Memory B cell (primary cell): ENCODE measurements at regions not wholly inside any gene's neighbourhood (a gene's known extent, or its start where the extent isn't known, plus 50 kb on each side); places are given as distances from the start of the nearest gene placed in this dataset.
"Not testable (repeated sequence)": the region's sequence is repeated elsewhere in the genome, so short reads cannot be mapped to it uniquely, and the experiment has no call there.

Experiments used
- ATAC-seq: fragments of 150-1000 bp; cut with Tn5 transposase; 2 replicates; pipeline ENCODE4 v1.10.0; 2021; ENCODE audit warnings: low read depth, mild to moderate bottlenecking, moderate library complexity
- DNase-seq, 2 donors: peaks; one replicate each; pipeline ENCODE4 v3.0.0; 2022; ENCODE audit warnings: low spot score in 2 of 2
- H3K27ac Mint-ChIP-seq: one replicate; pipeline ENCODE4 v1.8.0; 2022; ENCODE audit warnings: mild to moderate bottlenecking, moderate library complexity, mixed read lengths
- H3K27me3 Mint-ChIP-seq: one replicate; pipeline ENCODE4 v1.8.0; 2022; ENCODE audit warnings: mixed read lengths
- H3K36me3 Mint-ChIP-seq: one replicate; pipeline ENCODE4 v1.8.0; 2022; ENCODE audit warnings: mild to moderate bottlenecking, mixed read lengths
- H3K4me1 Mint-ChIP-seq: one replicate; pipeline ENCODE4 v1.8.0; 2022; ENCODE audit warnings: mixed read lengths
- H3K4me3 Mint-ChIP-seq: one replicate; pipeline ENCODE4 v1.8.0; 2022; ENCODE audit warnings: mild to moderate bottlenecking, moderate library complexity, mixed read lengths
- H3K9me3 Mint-ChIP-seq: one replicate; pipeline ENCODE4 v1.8.0; 2022; ENCODE audit warnings: mixed read lengths

DNA sequence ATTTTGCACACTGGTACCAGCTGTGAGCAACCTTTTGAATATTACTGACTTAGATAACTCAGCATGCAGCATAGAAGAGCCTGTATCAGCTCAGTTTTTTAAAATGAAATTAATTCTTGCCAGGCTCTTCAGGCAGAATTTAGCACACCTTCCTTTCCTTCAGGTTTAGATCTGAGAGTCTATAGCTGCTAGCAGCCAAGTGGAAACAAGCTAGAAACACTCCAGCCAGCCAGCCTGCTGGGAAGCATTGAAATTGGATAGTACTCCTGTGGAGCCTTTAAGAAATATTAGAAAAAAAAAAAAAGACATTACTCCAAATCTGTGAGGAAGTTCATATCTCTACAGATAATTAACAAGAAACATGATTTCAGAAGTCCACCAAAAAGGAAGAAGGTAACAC is 812.2 kb downstream of the DTWD2 start:
- Mint-ChIP-seq H3K27ac (no peak overlapping the region), H3K4me1 (no peaks in the 10 kb centered on the region), H3K36me3 (no peaks in the 10 kb centered on the region), H3K27me3 (no peaks in the 10 kb centered on the region), H3K9me3 (peaks cover 4% of the 10 kb centered on the region), H3K4me3 (no peak overlapping the region)
- ATAC-seq, result no peak
- no peak for DNase-seq

DNA sequence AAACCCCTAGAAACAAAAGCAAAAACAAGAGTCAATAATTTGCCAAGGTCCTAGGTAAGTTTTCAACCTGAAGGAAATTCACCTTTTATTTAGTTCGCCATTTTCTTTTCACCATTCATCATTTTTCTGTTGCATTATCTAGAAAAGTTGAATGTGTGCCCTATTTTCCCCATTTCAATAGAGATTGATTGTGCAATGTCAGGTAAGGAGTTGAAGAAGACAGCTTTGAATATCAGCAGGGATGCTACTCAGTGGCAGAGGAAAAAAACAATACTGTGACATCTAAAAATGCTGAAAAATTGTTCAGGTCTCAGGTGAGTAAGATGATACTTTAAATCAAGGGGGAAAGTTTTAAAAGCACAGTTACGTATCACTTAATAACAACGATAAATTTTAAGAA is 813.7 kb downstream of the DTWD2 start:
- no peaks in the 10 kb centered on the region for H3K36me3 Mint-ChIP-seq
- H3K9me3 Mint-ChIP-seq, result peaks cover 4% of the 10 kb centered on the region
- DNase-seq (no peak), ATAC-seq (no peak)
- no peaks in the 10 kb centered on the region for H3K4me1 Mint-ChIP-seq
- H3K27ac Mint-ChIP-seq, result no peak overlapping the region
- no peaks in the 10 kb centered on the region for H3K27me3 Mint-ChIP-seq
- H3K4me3 Mint-ChIP-seq, result no peak overlapping the region

DNA sequence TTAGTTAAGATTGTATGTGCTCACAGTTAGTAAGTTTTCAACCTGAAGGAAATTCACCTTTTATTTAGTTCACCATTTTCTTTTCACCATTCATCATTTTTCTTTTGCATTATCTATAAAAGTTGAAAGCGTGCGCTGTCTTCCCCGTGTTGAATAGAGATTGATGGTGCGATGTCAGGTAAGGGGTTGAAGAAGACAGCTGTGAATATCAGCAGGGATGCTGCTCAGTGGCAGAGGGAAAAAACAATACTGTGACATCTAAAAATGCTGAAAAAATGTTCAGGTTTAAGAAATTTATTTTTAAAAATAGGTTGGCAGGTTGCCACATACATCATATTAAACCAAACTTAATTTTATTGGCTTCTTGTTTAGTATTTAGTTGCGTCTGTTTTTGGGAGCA is 815.0 kb downstream of the DTWD2 start:
- DNase-seq (no peak), ATAC-seq (no peak)
- no peaks in the 10 kb centered on the region for H3K36me3 Mint-ChIP-seq
- peaks cover 4% of the 10 kb centered on the region for H3K9me3 Mint-ChIP-seq
- H3K27me3 Mint-ChIP-seq, result no peaks in the 10 kb centered on the region
- no peak overlapping the region for H3K27ac Mint-ChIP-seq
- no peak overlapping the region for H3K4me3 Mint-ChIP-seq
- no peaks in the 10 kb centered on the region for H3K4me1 Mint-ChIP-seq

DNA sequence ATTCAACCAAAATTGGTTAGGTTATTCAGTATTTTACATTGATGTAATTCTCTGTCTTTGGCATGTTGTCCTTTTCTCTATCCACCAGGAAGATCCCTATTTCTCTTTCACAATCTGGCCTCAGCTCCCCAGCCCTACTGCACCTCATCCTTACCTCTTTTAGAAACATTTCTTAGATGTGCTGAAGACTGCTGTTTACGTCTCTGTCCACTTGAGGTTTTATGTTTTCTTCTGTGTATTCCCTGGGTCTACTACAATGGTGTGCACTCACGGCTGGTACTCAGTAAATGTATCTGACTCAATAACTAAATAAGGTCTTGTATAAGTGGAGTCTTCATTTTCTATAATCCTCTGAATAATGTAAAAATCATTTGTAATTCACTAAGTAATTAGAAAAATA is 822.7 kb downstream of the DTWD2 start:
- Mint-ChIP-seq H3K36me3 (no peaks in the 10 kb centered on the region), H3K27me3 (no peaks in the 10 kb centered on the region), H3K4me3 (no peak overlapping the region), H3K9me3 (no peaks in the 10 kb centered on the region), H3K27ac (no peak overlapping the region), H3K4me1 (no peaks in the 10 kb centered on the region)
- no peak for DNase-seq
- no peak for ATAC-seq

DNA sequence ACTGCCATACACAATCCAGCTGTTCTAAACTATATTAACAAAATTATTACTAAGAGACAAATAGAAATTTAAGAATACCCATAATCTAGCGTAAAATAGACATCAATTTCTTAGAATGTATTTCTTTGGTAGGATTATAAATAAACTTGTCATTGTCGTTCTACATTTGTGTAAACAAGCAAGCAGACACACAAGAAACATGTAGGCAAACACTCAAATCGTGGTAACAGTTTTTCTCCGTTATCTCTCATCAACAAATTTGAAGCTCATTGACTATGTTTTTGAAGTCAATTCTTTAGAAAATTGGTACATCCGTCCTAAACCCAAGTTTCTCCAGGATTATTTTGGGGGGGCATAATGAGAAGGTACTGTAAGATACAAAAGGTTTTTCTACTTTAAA is 832.2 kb downstream of the DTWD2 start:
- Mint-ChIP-seq H3K9me3 (peaks cover 1% of the 10 kb centered on the region), H3K36me3 (no peaks in the 10 kb centered on the region), H3K27ac (no peak overlapping the region), H3K4me3 (no peak overlapping the region), H3K27me3 (no peaks in the 10 kb centered on the region), H3K4me1 (no peaks in the 10 kb centered on the region)
- ATAC-seq (no peak), DNase-seq (no peak)

DNA sequence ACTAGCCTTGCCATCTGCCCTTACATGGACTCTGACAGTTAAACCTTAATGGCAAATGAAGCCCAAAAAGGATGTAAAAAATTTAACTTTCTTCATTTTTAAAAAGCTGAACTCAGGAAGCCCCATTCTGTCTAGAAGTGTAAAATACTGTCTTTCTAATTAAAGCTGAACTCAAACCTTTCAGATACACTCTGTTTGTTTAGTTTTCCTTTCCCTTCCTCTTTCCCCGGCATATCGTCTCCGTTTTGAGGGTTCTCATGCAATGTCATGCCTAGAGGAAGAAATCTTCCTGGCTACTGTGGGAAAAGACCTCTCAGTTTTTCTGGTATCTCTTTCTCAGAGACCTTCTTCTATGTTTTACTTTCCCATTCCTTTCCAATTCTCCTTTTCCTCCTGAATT is 841.5 kb downstream of the DTWD2 start:
- Mint-ChIP-seq H3K4me1 (no peaks in the 10 kb centered on the region), H3K36me3 (no peaks in the 10 kb centered on the region), H3K4me3 (no peak overlapping the region), H3K27ac (no peak overlapping the region), H3K9me3 (peaks cover 2% of the 10 kb centered on the region), H3K27me3 (no peaks in the 10 kb centered on the region)
- ATAC-seq, result no peak
- DNase-seq, result no peak

DNA sequence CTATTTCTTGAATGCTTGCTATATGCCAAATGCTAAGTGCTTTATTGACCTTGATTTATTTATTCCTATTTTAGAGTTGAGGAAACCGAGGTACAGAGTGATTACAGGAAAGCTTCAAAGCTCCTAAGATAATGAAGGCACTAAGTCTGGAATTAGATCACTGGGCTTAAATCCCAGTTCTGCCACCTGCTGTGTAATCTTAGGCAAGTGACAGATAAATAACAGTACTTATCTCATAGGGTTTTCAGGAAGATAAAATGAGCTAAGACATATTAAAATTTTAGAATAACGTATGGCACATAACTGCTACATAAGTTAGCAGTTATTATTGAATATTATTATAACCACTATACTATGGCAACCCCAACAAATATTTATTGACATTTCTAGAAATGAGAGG is 843.8 kb downstream of the DTWD2 start:
- H3K9me3 Mint-ChIP-seq, result peaks cover 2% of the 10 kb centered on the region

DNA sequence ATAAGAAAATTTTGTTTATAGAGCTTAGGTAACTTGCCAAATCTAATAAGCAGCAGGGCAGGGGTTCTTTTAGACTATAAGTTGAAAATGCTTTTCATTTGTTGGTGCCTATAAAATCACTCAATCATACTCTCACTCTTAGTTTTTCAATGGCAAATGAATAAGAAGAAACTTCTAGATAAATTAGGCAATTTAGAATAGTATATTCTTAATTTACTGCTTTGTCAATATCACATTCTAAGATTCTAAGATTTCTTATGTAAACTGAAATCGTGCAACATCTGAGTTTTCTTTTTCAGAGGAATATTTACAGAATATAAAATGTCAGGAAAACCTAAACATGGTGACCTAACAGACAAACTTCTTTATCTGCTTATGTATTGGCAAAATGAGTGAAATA is 849.0 kb downstream of the DTWD2 start:
- Mint-ChIP-seq H3K4me1 (no peaks in the 10 kb centered on the region), H3K27ac (no peak overlapping the region), H3K36me3 (no peaks in the 10 kb centered on the region), H3K4me3 (no peak overlapping the region), H3K27me3 (no peaks in the 10 kb centered on the region), H3K9me3 (no peaks in the 10 kb centered on the region)
- ATAC-seq (no peak), DNase-seq (no peak)

More for the DNA sequence above, 843.8 kb downstream of the DTWD2 start:
- no peaks in the 10 kb centered on the region for H3K27me3 Mint-ChIP-seq
- H3K36me3 Mint-ChIP-seq, result no peaks in the 10 kb centered on the region
- H3K27ac Mint-ChIP-seq, result no peak overlapping the region
- H3K4me3 Mint-ChIP-seq, result no peak overlapping the region
- DNase-seq (no peak), ATAC-seq (no peak)
- no peaks in the 10 kb centered on the region for H3K4me1 Mint-ChIP-seq

DNA sequence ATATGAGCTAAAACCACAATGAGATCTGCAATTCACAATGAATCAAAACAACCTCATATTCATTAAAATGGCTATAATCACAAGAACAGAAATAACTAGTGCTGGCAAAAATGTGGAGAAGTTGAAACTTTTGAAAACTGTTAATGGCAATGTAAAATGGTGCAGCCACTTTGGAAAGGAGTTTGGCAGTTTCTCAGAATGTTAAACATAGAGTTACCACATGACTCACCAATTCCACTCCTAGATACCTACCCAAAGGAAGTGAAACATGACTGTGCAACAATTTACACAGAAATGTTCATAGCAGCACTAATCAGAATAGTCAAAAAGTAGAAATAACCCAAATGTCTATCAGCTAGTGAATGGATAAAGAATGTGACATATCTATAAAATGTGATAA is 862.2 kb downstream of the DTWD2 start:
- no peak for DNase-seq
- ATAC-seq, result no peak
- Mint-ChIP-seq H3K36me3 (no peaks in the 10 kb centered on the region), H3K9me3 (no peaks in the 10 kb centered on the region), H3K4me3 (no peak overlapping the region), H3K27me3 (no peaks in the 10 kb centered on the region), H3K4me1 (no peaks in the 10 kb centered on the region), H3K27ac (no peak overlapping the region)

DNA sequence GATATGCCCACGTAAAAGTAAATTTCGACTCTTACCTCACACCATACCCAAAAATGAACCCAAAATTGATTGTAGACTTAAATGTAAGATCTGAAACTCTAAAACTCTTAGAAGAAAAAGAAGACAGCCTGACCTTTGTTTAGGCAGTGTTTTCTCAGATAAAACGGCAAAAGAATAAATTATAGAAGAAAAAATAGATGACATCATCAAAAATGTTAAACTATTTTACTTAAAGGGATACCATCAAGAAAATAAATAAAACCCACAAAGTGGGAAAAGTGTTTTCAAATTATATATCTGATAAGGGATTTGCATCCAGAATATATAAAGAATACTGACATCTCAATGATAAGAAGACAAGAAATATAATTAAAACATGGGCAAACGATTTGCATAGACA is 862.7 kb downstream of the DTWD2 start:
- no peak for ATAC-seq
- no peak overlapping the region for H3K27ac Mint-ChIP-seq
- no peaks in the 10 kb centered on the region for H3K4me1 Mint-ChIP-seq
- no peak overlapping the region for H3K4me3 Mint-ChIP-seq
- H3K36me3 Mint-ChIP-seq, result no peaks in the 10 kb centered on the region
- DNase-seq, result no peak
- no peaks in the 10 kb centered on the region for H3K27me3 Mint-ChIP-seq
- no peaks in the 10 kb centered on the region for H3K9me3 Mint-ChIP-seq

DNA sequence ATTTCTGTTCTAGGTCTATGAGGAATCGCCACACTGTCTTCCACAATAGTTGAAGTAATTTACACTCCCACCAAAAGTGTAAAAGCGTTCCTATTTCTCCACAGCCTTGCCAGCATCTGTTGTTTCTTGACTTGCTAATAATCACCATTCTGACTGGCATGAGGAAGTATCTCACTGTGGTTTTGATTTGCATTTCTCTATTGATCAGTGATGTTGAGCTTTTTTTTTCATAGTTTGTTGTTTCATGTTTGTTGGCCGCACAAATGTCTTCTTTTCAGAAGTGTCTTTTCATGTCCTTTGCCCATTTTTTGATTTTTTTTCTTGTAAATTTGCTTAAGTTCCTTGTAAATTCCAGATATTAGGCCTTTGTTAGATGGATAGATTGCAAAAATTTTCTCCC is 867.1 kb downstream of the DTWD2 start:
- no peaks in the 10 kb centered on the region for H3K4me1 Mint-ChIP-seq
- no peak for DNase-seq
- H3K27me3 Mint-ChIP-seq, result no peaks in the 10 kb centered on the region
- H3K4me3 Mint-ChIP-seq, result no peak overlapping the region
- no peak overlapping the region for H3K27ac Mint-ChIP-seq
- no peak for ATAC-seq
- no peaks in the 10 kb centered on the region for H3K9me3 Mint-ChIP-seq
- no peaks in the 10 kb centered on the region for H3K36me3 Mint-ChIP-seq

DNA sequence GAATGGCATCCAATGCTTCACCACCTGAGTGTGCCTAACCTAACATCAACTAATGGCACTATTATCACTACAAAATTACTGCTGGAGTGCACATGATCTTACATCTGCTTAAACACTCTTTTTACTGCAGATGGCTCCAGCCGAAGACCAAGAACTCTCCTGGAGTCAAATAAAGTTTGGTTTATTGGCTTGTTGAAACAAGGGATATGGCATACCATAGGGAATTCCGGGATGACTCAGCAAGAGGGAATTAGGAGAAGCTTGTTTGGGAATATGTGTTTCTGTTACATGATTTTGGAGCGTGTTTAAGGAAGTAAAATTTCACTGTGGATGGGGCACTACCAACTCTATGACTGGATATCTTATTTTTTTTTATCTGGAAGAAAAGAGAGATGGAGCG is 872.6 kb downstream of the DTWD2 start:
- Mint-ChIP-seq H3K4me1 (no peaks in the 10 kb centered on the region), H3K4me3 (no peak overlapping the region), H3K36me3 (no peaks in the 10 kb centered on the region), H3K27me3 (no peaks in the 10 kb centered on the region), H3K27ac (no peak overlapping the region), H3K9me3 (peaks cover 2% of the 10 kb centered on the region)
- ATAC-seq (no peak), DNase-seq (no peak)

DNA sequence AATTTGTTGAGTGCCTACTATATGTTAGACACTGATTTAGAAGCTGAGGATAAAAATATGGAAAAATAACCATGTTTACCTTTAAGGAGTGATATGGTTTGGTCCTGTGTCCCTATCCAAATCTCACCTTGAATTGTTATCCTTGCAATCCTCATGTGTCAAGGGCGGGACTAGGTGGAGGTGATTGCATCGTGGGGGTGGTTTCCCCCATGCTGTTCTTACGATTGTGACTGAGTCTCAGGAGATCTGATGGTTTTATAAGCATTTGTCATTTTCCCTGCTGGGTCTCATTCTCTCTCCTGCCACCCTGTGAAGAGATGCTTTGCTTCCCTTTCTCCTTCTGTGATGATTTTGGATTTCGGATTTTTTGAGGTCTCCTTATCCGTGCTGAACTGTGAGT is 876.4 kb downstream of the DTWD2 start:
- Mint-ChIP-seq H3K36me3 (no peaks in the 10 kb centered on the region), H3K27me3 (no peaks in the 10 kb centered on the region), H3K27ac (no peak overlapping the region), H3K4me1 (no peaks in the 10 kb centered on the region), H3K9me3 (peaks cover 2% of the 10 kb centered on the region), H3K4me3 (no peak overlapping the region)
- ATAC-seq (no peak), DNase-seq (no peak)

DNA sequence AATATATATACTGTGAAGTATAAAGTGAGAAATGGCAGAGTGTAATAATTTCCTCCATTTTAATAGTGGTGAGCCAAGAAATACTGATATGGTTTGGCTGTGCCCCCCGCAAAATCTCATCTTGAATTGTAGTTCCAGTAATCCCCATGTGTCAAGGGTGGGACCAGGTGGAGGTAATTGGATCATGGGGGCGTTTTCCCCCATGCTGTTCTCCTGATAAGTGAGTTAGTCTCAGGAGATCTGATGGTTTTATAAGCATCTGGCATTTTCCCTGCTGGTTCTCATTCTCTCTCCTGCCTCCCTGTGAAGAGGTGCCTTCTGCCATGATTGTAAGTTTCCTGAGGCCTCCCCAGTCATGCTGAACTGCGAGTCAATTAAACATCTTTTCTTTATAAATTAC is 881.1 kb downstream of the DTWD2 start:
- not testable (repeated sequence) for DNase-seq, H3K27me3 Mint-ChIP-seq, H3K4me1 Mint-ChIP-seq

DNA sequence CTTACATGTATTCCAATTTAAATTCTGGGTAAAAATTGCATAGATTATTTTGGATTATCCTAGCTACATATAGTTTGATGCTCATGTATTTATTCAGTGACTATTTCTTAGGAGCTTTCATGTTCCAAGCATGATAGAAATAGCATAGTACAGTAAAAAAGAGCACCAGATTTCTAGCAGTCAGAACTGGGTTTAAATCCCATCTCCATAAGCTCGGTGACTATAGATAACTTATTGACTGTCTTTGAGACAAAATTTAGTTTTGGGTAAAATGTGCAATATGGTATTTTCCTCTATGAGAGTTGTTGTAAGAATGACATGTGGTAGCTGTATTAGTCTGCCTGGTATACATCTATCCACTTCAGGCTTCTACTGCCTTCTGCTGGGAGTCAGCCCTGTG is 889.6 kb downstream of the DTWD2 start:
- ATAC-seq (no peak), DNase-seq (no peak)
- Mint-ChIP-seq H3K27me3 (no peaks in the 10 kb centered on the region), H3K4me1 (no peaks in the 10 kb centered on the region), H3K36me3 (no peaks in the 10 kb centered on the region), H3K4me3 (no peak overlapping the region), H3K27ac (no peak overlapping the region), H3K9me3 (no peaks in the 10 kb centered on the region)

More for the DNA sequence above, 881.1 kb downstream of the DTWD2 start:
- ATAC-seq, H3K9me3 Mint-ChIP-seq, H3K27ac Mint-ChIP-seq, H3K36me3 Mint-ChIP-seq, H3K4me3 Mint-ChIP-seq: not testable (repeated sequence)

DNA sequence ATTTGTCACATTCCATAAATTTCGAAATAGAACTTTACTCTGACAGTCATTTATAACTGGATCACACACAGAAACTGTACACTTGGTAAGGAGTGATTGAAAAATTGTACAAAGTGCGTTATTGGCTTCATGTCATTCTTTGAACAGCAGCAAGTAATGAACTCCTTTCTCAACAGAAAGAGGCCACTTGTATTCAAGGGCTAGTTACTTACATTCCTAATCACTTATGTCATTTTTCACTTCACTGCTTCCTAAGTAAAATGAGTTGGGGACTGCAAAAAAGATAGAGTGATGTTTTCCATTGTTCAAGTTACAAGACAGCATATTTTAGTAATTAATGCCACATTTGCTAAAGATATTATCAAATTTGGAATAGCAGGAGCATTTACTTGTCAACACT is 893.2 kb downstream of the DTWD2 start:
- Mint-ChIP-seq H3K36me3 (no peaks in the 10 kb centered on the region), H3K9me3 (peaks cover under 1% of the 10 kb centered on the region), H3K27me3 (no peaks in the 10 kb centered on the region), H3K27ac (no peak overlapping the region), H3K4me1 (no peaks in the 10 kb centered on the region), H3K4me3 (no peak overlapping the region)
- DNase-seq, result no peak
- ATAC-seq, result no peak
